ENCODE measurements at regions not wholly inside any gene's neighbourhood (a gene's known extent, or its start where the extent isn't known, plus 50 kb on each side); places are given as distances from the start of the nearest gene placed in this dataset.
A peak's percentile ranks its signal among the peaks of the same experiment; 100 is the strongest.

DNA sequence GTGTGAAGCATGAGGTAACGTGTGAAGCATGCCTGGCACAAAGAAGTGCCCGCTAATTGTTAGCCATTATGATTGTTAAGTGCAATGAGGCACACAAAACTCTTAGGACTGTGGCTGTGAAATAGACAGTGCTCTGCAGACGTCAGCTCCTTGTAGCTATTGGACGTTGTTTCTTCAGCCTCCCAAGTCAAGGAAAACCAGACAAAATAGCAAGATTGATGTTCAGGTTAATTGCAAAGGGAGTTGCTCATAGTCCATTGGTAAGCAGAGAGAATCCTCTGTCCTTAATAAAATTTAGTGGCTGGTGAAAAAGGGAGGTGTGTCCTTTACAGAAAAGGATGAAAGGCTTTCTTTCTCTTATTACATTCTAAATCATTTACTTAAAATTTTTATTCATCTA, 54.6 kb upstream of the MBP start:
- DNase-seq: no peak

DNA sequence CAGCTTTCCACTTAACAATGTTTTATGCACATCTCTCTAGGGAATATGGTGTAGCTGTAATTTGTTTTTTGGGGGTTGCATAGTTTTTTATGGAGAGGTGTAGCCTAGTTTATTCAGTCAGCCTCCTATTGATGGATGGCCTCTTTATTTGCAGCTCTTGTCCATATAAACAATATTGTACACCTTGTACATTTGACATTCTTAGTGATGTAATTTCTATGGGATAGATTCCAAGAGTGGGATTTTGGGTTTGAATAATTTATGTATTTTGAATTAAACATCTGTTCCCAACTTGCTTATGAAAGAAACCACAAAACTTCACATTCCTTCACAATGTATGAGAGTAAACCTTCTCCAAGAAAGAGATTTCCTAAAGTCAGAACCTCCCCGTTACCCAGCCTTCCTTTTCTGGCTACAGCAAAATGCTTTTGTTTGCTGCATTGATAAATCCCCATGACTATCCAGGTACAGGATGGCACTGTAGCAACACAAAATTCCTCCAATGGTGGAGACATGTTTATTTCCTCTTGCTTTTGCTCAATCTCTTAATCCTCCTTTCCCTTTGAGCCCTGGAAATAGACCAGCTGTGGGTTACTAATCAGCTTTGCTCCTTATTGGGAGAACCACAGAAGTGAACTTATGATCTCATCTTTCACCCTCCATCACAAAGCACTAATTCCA, 58.4 kb upstream of the GALR1 start:
- DNase-seq: peak; percentile 72

- no peak for DNase-seq
These were observed 52.6 kb upstream of the GALR1 start for GRCh38 chr18:77197073-77197472.

DNA sequence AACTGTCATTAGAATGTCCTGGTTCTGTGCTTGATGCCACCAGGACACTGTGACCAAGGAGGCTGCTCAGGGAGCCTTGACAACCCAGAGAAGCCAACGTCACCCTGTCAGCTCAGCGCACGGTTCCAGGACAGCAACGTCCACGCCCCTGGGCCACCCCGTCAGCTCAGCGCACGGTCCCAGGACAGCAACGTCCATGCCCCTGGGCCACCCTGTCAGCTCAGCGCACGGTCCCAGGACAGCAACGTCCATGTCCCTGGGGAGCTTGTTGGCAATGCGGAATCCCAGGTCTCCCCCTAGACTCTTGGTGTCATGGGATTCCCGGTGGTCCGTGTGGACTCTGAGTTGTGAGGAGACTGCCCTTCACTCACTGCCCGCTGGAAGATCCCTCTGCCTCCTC, 51.0 kb upstream of the GALR1 start:
- DNase-seq: no peak

DNA sequence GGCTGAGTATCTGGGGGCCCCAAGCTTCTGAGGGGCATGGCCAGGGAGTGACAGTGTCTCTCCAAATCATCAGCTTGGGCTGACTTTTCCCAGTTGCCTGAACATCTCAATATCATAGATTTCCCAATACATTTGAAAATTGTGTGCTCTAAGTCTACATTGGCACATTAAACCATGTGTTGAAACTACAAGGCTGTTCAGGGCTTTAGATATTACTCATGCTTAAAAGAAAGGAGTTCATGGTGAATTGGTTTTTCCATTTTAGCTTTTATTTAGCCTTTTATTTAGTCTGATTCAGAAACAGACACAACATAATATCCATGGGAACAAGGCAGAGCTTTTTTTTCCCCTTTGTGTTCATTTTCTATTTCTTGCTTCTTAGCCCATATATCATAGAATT, 49.9 kb upstream of the GALR1 start:
- DNase-seq: no peak
